Endothelial cell of umbilical vein (primary cell): ENCODE measurements at regions not wholly inside any gene's neighbourhood (a gene's known extent, or its start where the extent isn't known, plus 50 kb on each side); places are given as distances from the start of the nearest gene placed in this dataset.

Source experiments
- CTCF ChIP-seq, 2 donors: IDR thresholded peaks; 1 replicate in 1 of 2; 2 replicates in 1 of 2; pipeline ENCODE4 v1.5.1; 2011; ENCODE audit warnings: low read length in 2 of 2, mild to moderate bottlenecking in 2 of 2, moderate library complexity in 2 of 2, control low read depth in 1 of 2, inconsistent platforms in 1 of 2, low read depth in 1 of 2; ENCODE audit not compliant: insufficient read depth in 1 of 2; ENCODE audit errors: extremely low read depth in 1 of 2
- EZH2 ChIP-seq: IDR thresholded peaks from 2 replicates; pipeline ENCODE4 v1.6.1; 2012; ENCODE audit warnings: borderline replicate concordance, low read depth, mild to moderate bottlenecking, moderate library complexity, low read length, inconsistent platforms; ENCODE audit not compliant: severe bottlenecking
- GATA2 ChIP-seq: IDR thresholded peaks from 2 replicates; pipeline ENCODE4 v1.7.0; 2011; ENCODE audit warnings: low read depth, mild to moderate bottlenecking, moderate library complexity, mixed read lengths, low read length; ENCODE audit not compliant: insufficient read length, insufficient read depth
- POLR2A ChIP-seq: IDR thresholded peaks from 2 replicates; pipeline ENCODE4 v1.6.1; 2012; ENCODE audit warnings: low read depth, mild to moderate bottlenecking, control low read depth, low read length
- POLR2AphosphoS5 ChIP-seq: IDR thresholded peaks from 2 replicates; pipeline ENCODE4 v1.6.1; 2012; ENCODE audit warnings: low read depth, mild to moderate bottlenecking, control low read depth, low read length, moderate library complexity; ENCODE audit not compliant: insufficient read depth

GRCh38 chr6:147700436-147701209, 192.1 kb downstream of the SAMD5 start:
- TF ChIP-seq CTCF (IDR thresholded peaks at IDR 0.05; ENCODE audit: extremely low read depth in 1 of 2, insufficient read depth in 1 of 2, low read depth in 1 of 2, low read length in 2 of 2) (no peak), POLR2AphosphoS5 (no peak), POLR2A (no peak), GATA2 (no peak), EZH2 (no peak)
